ENCODE measurements at regions not wholly inside any gene's neighbourhood (a gene's known extent, or its start where the extent isn't known, plus 50 kb on each side); places are given as distances from the start of the nearest gene placed in this dataset.

DNA sequence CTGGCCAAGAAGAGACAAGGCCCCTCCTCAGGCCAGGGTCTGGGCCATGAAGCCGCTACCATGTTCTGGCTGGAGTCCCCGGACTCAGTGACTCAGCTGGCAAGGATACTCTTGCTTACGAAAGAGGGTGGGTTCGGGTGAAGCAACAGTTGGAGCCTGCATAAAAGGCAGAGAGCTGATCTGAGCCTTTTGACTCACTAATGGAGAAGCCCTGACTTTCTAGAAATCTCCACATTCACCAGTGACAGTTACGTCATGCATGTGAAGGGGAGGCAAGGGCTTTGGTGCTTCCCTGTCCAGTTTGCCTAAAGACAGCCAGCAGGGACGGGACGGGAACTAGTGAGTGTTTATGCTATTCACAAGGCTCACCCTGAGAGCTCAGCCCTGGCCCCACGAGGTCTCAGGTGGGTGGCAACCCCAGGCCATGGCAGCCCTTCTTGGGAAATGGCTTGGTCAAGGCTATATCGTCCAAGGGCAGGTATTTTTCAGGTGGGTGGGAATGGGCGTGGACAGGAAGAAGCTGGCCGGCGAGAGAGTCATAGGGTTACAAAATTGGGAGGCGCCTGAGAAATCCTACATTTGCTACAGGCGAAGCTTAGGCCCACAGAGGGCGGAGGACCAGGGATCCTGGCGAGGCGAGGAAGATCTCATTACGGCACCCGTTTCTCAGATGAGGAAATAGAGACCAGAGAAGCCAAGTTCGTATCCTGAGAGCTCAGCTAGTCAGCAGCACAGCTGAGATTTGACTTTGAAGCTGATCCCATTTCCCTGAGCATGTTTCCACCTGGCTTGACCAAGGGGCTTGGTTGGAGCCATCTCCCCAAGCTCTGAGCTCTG is 314.6 kb downstream of the BCL11B start:
- intact Hi-C loops (cut with DNase I) = no loop called here
- peak; percentile 89 for DNase-seq (ENCODE audit: low spot score)

DNA sequence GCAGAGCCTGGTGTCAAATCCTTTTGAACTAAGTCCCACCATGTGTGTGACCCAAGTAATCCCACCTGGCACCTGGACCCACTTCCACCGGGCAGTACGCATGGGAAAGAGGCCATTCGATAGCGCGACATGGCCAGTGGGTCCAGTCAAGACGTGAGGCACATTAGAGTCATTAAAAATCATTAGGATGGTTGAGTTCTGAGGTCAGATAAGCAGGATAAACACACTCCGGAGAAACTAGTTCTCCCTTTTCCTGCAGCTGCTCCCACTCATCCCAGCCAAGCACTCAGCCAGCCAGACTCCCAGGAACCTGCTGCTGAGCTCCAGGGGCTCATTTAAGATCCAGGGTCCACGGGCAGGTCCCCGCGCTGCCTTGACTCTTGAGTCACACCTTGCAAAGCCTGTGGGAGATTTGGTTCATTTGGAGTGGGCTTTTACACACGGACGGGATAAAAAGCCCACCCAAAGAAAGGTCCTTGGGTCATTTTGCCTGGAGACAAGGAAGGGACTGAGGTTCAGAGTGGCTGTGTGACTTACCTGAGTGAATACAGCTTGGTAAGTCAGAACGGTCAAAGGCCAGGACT is 313.9 kb downstream of the BCL11B start:
- intact Hi-C loops (cut with DNase I) = no loop called here
- peak; percentile 64 for DNase-seq (ENCODE audit: low spot score)

DNA sequence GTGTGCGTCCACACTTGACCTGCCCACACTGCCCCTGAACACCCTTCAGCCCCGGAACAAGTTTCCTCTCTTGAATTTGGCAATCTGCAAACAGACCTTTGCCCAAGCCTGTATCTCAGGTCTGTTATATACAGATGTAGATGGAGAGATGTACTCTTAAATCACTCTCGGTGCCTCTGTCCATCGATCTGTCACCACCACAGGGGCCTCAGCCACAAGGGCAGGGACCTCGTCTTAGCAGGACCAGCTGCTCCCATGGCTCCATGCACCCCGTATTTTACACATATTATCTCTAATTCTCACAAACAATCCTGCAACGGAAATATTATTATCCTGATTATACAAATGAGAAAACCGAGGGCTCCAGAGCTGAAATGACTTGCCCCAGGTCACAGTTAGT is 313.4 kb downstream of the BCL11B start:
- intact Hi-C loops (cut with DNase I) = no loop called here
- peak; percentile 37 for DNase-seq (ENCODE audit: low spot score)

DNA sequence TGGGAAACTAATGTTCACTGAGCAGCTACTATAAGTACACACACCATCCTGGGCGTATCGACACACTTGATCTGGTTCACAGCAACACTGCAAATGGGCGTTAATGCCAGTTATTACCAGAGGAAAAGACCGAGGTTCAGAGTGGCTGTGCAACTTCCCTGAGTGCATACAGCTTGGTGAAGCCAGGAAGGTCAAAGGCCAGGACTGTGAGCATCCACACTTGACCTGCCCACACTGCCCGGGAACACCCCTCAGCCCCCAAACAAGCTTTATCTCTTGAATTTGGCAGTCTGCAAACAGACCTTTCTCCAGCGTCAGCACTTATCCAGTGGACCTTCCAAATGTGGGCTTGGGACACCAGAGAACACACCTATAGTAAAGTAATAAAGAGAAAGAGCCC is 312.6 kb downstream of the BCL11B start:
- no peak for DNase-seq (ENCODE audit: low spot score)
- intact Hi-C loops (cut with DNase I) = no loop called here

DNA sequence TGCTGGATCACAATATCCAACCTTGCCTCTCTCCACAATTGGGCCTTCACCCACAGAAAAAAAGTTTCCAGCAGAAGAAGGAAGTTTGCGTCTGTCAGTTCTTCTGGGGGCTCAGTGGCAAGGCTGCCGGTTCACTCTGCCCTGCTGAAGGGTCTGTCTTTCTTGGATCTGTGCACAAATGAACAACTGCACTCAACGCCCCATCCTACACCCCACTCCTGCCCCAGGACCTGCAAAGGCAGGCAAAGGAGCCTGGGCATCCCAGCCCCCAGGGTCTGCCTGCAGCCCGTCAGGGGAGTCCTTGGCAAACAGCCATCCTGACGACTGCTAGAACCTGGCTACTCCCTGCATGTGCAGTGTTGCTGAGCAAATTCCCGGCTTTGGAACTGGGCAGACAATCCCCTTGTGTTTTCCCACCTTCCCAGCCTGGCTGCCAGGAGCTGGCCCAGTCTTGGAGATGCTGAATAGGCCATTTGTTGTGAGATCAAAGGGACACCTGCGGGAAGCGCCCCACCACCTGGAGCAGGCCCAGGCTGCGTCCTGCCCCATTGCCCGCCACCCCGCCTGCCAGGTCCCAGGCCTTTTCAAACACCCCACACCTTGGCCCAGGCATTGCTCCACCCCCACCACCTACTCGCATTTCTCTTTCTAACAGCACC is 311.9 kb downstream of the BCL11B start:
- intact Hi-C loops (cut with DNase I) = loop anchor here in 1 of 2 donors (10.0 kb wide), 1 partner anchor 65 kb away; no protein-coding TSS in a partner anchor
- DNase-seq (ENCODE audit: low spot score) = peak; percentile 68

DNA sequence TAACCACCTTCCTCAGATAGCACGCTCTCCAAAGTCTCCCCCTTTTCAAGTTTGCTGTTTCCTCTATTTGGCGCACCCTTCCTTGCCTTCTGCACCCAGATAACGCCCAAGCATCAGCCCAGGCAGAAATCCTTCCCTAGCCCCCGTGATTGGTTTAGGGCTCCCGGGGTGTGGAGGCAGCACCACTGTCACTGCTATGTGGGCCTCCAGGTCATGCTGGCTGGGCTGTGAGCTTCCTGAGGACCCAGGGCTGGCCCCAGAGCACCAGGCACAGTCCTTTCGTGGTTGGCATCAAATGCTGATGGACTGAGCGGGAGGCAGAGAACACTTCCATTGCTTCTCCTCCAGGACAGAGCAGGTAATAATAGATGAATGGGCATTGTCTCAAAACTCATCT is 311.4 kb downstream of the BCL11B start:
- DNase-seq (ENCODE audit: low spot score) = peak; percentile 58
- intact Hi-C loops (cut with DNase I) = loop anchor here in 1 of 2 donors (10.0 kb wide), 1 partner anchor 64 kb away; no protein-coding TSS in a partner anchor

DNA sequence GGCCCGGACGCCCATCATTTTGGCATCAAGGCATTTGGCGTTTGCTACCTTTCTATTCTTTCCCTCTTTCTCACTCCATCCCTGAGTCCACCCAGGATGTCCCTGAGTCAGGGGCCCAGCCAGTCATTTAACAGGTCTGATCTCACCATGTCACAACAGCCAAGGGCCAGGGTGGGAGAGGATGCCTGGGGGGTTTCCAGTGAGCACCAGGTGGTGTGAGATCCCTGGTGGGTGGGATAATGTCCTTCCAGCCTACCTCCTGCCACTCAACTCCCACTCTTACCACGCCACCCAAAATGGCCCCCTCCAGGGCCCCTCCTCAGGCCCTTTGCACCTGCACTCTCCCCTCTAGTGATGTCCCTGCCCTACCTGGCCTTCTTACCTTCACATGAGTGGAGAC is 310.8 kb downstream of the BCL11B start:
- intact Hi-C loops (cut with DNase I) = loop anchor here in 1 of 2 donors (10.0 kb wide), 1 partner anchor 64 kb away; no protein-coding TSS in a partner anchor
- no peak for DNase-seq (ENCODE audit: low spot score)

DNA sequence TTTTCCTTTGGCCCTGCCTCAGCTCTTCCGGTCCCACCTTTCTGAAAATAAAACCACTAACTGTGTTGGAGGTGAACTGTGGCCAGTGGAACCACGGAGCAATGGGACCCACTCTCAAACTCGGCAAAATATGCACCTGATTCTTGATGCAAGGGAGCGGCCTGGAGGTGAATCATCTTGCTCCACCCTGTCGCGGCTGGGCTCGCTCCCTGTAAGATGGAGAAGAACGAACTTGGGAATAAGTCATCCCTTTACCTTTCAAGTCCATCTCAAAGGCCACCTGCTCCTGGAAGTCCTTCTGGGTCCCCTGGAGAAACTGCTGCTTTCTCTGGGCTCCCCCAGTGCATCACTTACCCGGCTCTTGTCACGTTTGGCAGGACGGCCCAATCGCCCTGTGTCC is 309.9 kb downstream of the BCL11B start:
- DNase-seq (ENCODE audit: low spot score) = no peak
- intact Hi-C loops (cut with DNase I) = loop anchor here in 1 of 2 donors (10.0 kb wide), 1 partner anchor 63 kb away; no protein-coding TSS in a partner anchor

DNA sequence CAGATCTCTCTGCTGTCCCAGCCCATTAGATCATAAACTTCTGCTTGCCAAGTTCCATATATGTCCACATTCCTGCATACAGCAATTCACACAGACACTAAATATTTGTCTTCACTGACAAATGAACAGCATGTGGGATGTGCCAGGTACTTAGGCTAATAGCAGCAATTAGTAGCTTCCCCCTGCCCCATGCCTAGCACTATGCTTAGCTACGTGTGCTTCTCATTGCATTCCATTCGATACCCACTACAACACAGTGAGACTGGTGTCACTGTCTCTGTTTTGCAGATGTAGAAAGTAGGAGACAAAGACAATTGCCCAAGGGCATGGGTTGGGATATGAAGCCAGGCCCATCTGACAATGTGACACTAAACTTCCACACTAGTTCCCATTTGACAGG is 308.4 kb downstream of the BCL11B start:
- intact Hi-C loops (cut with DNase I) = loop anchor here in 1 of 2 donors (10.0 kb wide), 1 partner anchor 61 kb away; no protein-coding TSS in a partner anchor
- no peak for DNase-seq (ENCODE audit: low spot score)

DNA sequence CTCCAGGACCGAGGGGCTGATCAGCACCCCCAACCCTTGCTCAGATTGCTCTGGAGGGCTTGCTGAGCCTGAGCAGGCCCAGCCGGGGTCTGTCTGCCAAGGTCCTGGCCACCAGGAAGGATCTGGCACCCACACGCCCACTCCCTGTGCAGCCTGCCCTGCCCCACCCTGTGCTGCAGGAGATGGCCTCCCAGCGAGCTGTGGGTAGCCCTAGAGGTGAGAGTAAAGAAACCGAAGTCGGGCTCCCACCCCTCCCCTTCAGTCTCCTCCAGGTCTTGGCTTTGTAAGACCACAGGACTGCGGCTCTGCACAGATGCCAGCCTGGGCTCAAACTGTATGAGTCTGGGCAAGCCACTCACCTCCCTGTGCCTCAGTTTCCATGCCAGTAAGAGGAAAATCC is 307.8 kb downstream of the BCL11B start:
- no peak for DNase-seq (ENCODE audit: low spot score)
- intact Hi-C loops (cut with DNase I) = loop anchor here in 1 of 2 donors (10.0 kb wide), 1 partner anchor 61 kb away; no protein-coding TSS in a partner anchor

DNA sequence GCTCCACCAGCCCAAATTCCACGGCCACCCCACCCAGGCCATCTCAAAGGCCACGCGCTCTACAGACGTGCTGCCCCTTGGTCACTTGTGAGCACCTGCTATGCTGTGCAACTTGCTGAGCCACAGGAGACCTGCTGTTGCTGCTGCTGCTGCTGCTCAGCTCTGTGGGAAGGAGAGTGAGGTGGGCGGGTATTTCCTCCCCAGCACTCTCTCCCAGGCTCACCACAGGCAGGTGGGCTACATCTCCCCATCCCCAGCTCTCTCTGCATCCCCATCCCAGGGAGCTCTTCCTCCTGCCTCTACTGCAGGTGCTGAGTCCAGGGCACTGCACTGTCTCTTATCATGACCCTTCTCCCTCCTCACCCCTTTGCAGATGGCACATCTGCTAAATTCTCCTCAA is 306.9 kb downstream of the BCL11B start:
- DNase-seq (ENCODE audit: low spot score) = no peak
- intact Hi-C loops (cut with DNase I) = loop anchor here in 1 of 2 donors (10.0 kb wide), 1 partner anchor 60 kb away; no protein-coding TSS in a partner anchor

DNA sequence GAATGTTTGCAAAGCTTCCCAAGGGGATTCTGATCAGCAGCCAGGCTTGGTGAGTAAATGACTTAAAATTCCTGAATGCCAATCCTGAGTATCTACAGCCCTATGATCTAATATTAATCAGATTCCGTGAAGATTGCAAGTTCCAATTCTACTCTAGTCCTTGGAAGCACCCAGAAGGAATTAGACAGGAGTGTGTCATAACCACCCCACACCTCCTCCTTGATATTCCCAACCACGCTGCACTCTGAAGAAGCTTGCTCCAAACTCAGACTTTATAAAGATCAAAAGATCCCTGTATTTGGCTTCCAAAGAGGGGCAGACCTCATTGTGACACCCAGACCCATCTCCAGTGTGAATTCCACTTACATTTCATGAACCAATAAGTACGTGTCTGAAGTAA is 306.0 kb downstream of the BCL11B start:
- DNase-seq (ENCODE audit: low spot score) = no peak
- intact Hi-C loops (cut with DNase I) = loop anchor here in 1 of 2 donors (10.0 kb wide), 1 partner anchor 59 kb away; no protein-coding TSS in a partner anchor

DNA sequence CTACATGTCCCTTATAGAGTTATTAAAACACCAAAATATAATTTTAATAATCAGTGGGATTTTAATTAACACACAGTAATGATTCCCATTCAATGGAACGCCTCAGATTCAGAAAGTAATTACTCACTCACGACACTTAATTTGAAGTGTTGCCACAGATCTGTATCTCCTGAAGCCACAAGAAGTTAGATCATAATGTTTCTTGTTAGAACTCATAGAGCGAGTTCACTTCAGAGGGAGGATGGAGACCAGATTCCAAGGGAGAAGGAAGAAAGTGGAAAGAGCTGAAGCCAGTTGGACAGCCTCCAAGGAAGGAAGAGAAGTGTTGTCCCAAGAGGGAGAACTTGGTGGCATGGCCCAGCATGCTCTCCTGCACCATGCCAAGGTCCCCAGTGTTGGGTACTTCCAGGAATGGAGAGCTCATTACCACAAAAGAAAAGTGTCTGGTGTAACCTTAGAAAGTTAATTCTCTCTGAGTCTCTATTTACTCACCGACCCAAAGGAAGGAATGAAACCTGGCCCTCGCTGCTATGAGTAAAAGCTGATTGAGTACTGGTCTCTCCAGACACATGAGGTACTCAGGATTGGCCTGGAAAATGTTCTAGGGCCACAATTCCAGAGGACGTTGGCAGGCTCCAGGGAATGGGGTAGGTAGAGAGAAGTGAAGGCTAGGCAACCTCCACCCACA is 305.4 kb downstream of the BCL11B start:
- DNase-seq (ENCODE audit: low spot score) = no peak
- intact Hi-C loops (cut with DNase I) = loop anchor here in 1 of 2 donors (10.0 kb wide), 1 partner anchor 58 kb away; no protein-coding TSS in a partner anchor

DNA sequence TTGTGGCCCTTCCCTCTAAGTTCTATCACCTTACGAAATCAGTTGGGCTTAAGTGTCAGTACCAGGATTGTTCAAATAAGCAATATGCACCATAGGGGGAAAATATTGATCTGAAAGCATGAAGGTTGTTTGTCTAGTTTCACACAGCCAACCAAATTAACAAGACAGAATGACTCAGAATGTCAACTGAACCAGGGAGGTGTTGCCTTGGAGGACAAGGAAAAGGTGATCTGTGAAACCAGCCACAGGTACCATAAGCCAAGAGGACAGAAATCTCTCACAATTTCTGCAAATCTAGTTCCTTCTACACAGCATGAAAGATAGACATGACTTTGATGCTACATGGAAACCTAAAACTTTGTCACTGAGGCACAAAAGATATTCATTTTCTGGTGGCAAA is 297.9 kb downstream of the BCL11B start:
- intact Hi-C loops (cut with DNase I) = no loop called here
- no peak for DNase-seq (ENCODE audit: low spot score)

DNA sequence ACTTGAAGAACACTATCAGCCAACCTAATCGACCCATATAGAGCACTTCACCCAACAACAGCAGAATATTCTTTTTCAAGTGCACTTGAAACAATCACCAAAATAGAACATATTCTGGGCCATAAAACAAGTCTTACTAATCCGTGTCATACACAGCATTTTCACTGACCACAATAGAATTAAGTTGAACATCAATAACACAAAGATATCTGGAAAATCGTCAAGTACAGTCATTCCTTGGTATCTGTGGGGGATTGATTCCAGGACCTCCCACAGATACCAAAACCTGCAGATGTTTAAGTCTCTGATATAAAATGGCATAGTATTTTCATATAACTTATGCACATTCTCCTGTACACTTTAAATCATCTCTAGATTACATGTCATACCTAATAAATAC is 295.7 kb downstream of the BCL11B start:
- no peak for DNase-seq (ENCODE audit: low spot score)
- intact Hi-C loops (cut with DNase I) = no loop called here

DNA sequence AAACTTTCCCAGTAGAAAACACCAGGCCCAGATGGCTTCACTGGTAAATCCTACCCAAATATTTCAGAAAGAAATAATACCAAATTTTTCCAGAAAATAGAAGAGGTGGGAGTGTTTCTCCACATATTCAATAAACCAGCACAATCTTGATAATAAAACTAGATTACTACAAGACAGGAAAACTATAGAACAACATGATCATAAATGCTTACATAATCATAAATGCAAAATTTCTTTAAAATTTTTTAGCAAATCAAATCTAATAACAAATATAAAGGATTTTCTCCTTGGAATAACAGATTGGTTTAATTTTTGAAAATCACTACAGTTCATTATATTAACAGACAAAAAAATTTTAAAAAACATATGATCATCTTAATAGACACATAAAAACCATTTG is 294.5 kb downstream of the BCL11B start:
- intact Hi-C loops (cut with DNase I) = no loop called here
- DNase-seq (ENCODE audit: low spot score) = no peak

DNA sequence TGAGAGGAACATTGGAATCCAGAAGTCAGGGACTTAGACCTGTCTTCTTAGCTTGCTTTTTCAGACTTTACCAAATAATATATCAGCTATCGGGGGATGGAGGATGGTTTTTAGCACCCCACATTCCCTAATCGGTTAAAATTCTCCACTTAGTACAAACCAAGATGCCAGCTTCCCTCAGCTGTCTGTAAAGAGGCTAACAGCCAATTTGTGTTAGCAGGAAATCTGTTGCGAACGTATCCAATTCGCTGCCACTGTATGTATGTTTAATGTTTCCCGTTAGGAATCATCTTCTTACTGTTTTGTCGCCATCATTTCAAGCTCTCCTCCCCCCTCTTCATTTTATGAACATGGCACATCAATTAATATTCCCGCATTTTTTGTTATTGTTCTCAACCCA is 289.0 kb downstream of the BCL11B start:
- intact Hi-C loops (cut with DNase I) = loop anchor here in 1 of 2 donors (1.0 kb wide), 1 partner anchor 35 kb away; no protein-coding TSS in a partner anchor
- no peak for DNase-seq (ENCODE audit: low spot score)

DNA sequence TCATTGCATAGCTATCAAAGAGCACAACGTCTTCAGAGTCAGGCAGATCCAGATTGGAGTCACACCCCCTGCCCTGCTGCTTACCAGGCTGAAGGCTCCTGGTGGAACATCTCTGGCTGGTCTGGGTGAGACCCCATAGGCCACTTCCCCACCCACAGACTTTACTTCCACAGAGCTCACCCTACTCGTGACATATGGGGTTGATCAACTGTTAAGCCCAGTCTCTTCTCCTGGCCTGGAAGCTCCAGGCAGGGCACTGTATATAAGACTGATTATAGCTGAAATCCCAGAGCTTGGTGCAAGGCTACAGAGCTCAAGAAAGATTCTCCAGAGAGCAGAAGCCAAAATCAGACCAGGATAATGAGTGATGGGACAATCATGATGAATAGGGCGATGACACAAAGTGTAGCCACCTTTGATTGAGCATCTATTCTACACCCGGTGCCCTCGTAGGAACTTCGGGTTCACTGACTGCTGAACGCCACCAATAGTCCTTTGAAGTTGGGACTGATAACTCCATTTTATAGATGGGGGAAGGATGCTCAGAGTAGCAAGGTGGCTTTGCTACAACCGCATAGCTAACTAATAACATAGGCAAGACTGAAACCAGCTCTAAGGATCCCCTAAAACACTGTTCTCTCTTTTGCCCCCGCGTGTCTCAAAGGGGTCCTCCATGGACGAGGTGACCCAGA is 287.8 kb downstream of the BCL11B start:
- DNase-seq (ENCODE audit: low spot score) = no peak
- intact Hi-C loops (cut with DNase I) = no loop called here

DNA sequence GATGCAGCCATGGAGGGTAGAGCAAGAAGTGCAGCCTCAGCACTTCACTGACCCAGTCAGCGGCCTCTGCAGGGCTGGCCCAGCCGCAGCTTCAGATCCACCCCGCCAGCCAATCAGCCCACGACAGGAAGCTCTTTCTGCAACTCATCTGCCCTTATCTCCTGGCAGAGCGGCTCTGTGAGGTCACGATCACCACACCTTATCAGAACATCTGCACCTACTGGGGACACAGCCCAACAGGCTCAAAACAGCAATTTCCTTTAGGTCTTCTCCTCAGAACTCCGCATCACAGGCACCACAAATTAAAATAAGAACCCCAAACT is 287.3 kb downstream of the BCL11B start:
- intact Hi-C loops (cut with DNase I) = no loop called here
- no peak for DNase-seq (ENCODE audit: low spot score)
